Neural cell (in vitro differentiated cells): ENCODE measurements at regions not wholly inside any gene's neighbourhood (a gene's known extent, or its start where the extent isn't known, plus 50 kb on each side); places are given as distances from the start of the nearest gene placed in this dataset.

Experiments used
- CTCF ChIP-seq: fragments of 450-650 bp; IDR thresholded peaks from 2 replicates; pipeline ENCODE4 v1.5.1; 2014; ENCODE audit warnings: antibody characterized with exemption, mild to moderate bottlenecking, moderate library complexity; ENCODE audit not compliant: poor library complexity, severe bottlenecking
- EZH2 ChIP-seq: fragments of 200-600, 300-800 bp; shearing (Covaris generic), sonication (generic); IDR thresholded peaks from 2 replicates; pipeline ENCODE4 v1.6.1; 2014; ENCODE audit warnings: antibody characterized with exemption, low read length, borderline replicate concordance, mild to moderate bottlenecking; ENCODE audit not compliant: insufficient read depth, poor library complexity, severe bottlenecking
- POLR2AphosphoS5 ChIP-seq: IDR thresholded peaks from 2 replicates; pipeline ENCODE4 v1.6.1; 2012
- RAD21 ChIP-seq: fragments of 450-650 bp; conservative IDR thresholded peaks from 2 replicates; pipeline ENCODE4 v1.6.1; 2014; ENCODE audit warnings: antibody characterized with exemption, mild to moderate bottlenecking, moderate library complexity
- SMC3 ChIP-seq: fragments of 450-650 bp; conservative IDR thresholded peaks from 2 replicates; pipeline ENCODE4 v1.6.1; 2014; ENCODE audit warnings: antibody characterized with exemption, mild to moderate bottlenecking, moderate library complexity; ENCODE audit not compliant: poor library complexity
- TAF1 ChIP-seq: IDR thresholded peaks from 2 replicates; pipeline ENCODE4 v1.6.1; 2012; ENCODE audit warnings: low read depth

DNA sequence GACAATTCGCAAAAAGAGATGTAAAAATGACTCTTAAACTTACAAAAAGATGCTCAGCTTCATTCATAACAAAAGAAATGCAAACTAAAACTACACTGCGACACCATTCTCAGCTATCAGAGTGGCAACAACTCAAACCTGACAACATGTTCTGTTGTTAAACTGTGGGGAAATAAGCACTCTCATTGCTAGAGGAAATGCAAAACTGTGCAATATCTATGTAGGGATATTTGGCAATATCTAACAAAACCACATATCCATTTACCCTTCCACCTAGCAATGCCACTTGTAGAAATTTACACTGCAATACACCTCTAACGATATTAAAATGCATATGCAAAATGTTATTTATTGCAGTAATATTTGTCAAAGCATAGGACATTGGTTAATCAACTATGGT lies 78.3 kb upstream of the EGFL6 start:
- TF ChIP-seq POLR2AphosphoS5 (no peak), CTCF (no peak), SMC3 (no peak), RAD21 (no peak), EZH2 (no peak), TAF1 (no peak)
